H9 (cell line): ENCODE measurements at regions not wholly inside any gene's neighbourhood (a gene's known extent, or its start where the extent isn't known, plus 50 kb on each side); places are given as distances from the start of the nearest gene placed in this dataset.

Source experiments
- DNase-seq: peaks from one replicate; pipeline ENCODE4 v3.0.0-alpha.2; 2017
- H2AFZ ChIP-seq: one replicate; pipeline ENCODE4 v1.6.1; 2013; ENCODE audit warnings: mild to moderate bottlenecking, low read length, control low read depth, moderate library complexity
- H2AK5ac ChIP-seq: 2 replicates; pipeline ENCODE4 v1.6.1; 2013; ENCODE audit warnings: low read length, control low read depth, mixed read lengths; ENCODE audit not compliant: insufficient read length
- H2BK120ac ChIP-seq: one replicate; pipeline ENCODE4 v1.6.1; 2013; ENCODE audit warnings: low read depth, mild to moderate bottlenecking, low read length, control low read depth, inconsistent platforms; ENCODE audit not compliant: poor library complexity, severe bottlenecking
- H2BK12ac ChIP-seq: 2 replicates; pipeline ENCODE4 v1.6.1; 2013; ENCODE audit warnings: low read length, control low read depth, mixed read lengths, low read depth; ENCODE audit not compliant: insufficient read length
- H2BK15ac ChIP-seq: 2 replicates; pipeline ENCODE4 v1.6.1; 2013; ENCODE audit warnings: low read depth, low read length, control low read depth
- H2BK20ac ChIP-seq: one replicate; pipeline ENCODE4 v1.6.1; 2013; ENCODE audit warnings: low read depth, mild to moderate bottlenecking, low read length, control low read depth, inconsistent platforms; ENCODE audit not compliant: poor library complexity, severe bottlenecking
- H2BK5ac ChIP-seq: 2 replicates; pipeline ENCODE4 v1.6.1; 2013; ENCODE audit warnings: low read length, control low read depth, mixed read lengths; ENCODE audit not compliant: insufficient read length
- H3K14ac ChIP-seq: 2 replicates; pipeline ENCODE4 v1.6.1; 2013; ENCODE audit warnings: low read length, control low read depth; ENCODE audit not compliant: insufficient read depth
- H3K18ac ChIP-seq: 2 replicates; pipeline ENCODE4 v1.6.1; 2013; ENCODE audit warnings: low read depth, mild to moderate bottlenecking, mixed read lengths, low read length, control low read depth; ENCODE audit not compliant: insufficient read length
- H3K23ac ChIP-seq: 2 replicates; pipeline ENCODE4 v1.6.1; 2013; ENCODE audit warnings: low read length, control low read depth, mixed read lengths, low read depth; ENCODE audit not compliant: insufficient read length
- H3K23me2 ChIP-seq: 2 replicates; pipeline ENCODE4 v1.6.1; 2013; ENCODE audit warnings: low read depth, mild to moderate bottlenecking, mixed read lengths, low read length, control low read depth; ENCODE audit not compliant: insufficient read length, poor library complexity, severe bottlenecking
- H3K27ac ChIP-seq: 2 replicates; pipeline ENCODE4 v1.5.1; 2013; ENCODE audit warnings: low read length, control low read depth, mixed read lengths, low read depth; ENCODE audit not compliant: insufficient read length
- H3K27me3 ChIP-seq: 2 replicates; pipeline ENCODE4 v1.6.1; 2013; ENCODE audit warnings: low read length, control low read depth, inconsistent platforms; ENCODE audit not compliant: insufficient read depth
- H3K4ac ChIP-seq: 2 replicates; pipeline ENCODE4 v1.6.1; 2013; ENCODE audit warnings: low read depth, mild to moderate bottlenecking, control low read depth, inconsistent platforms, low read length, moderate library complexity
- H3K4me1 ChIP-seq: 2 replicates; pipeline ENCODE4 v1.6.1; 2013; ENCODE audit warnings: low read length, control low read depth, inconsistent platforms; ENCODE audit not compliant: insufficient read depth
- H3K4me2 ChIP-seq: 2 replicates; pipeline ENCODE4 v1.6.1; 2013; ENCODE audit warnings: low read length, control low read depth, mixed read lengths; ENCODE audit not compliant: insufficient read length, insufficient read depth
- H3K56ac ChIP-seq: 2 replicates; pipeline ENCODE4 v1.6.1; 2013; ENCODE audit warnings: low read depth, mild to moderate bottlenecking, mixed read lengths, low read length, control low read depth; ENCODE audit not compliant: insufficient read length
- H3K79me1 ChIP-seq: 2 replicates; pipeline ENCODE4 v1.6.1; 2013; ENCODE audit warnings: low read depth, mild to moderate bottlenecking, moderate library complexity, low read length, control low read depth, inconsistent platforms; ENCODE audit not compliant: insufficient read depth, poor library complexity, severe bottlenecking
- H3K79me2 ChIP-seq: 2 replicates; pipeline ENCODE4 v1.6.1; 2013; ENCODE audit warnings: low read length, control low read depth, inconsistent platforms; ENCODE audit not compliant: insufficient read depth
- H3K9ac ChIP-seq: 2 replicates; pipeline ENCODE4 v1.6.1; 2013; ENCODE audit warnings: low read length, control low read depth, mixed read lengths; ENCODE audit not compliant: insufficient read length; ENCODE audit errors: extremely low read depth
- H3K9me3 ChIP-seq: one replicate; pipeline ENCODE4 v1.6.1; 2013; ENCODE audit warnings: low read depth, low read length, inconsistent platforms; ENCODE audit not compliant: control insufficient read depth
- H3T11ph ChIP-seq: one replicate; pipeline ENCODE4 v1.6.1; 2013; ENCODE audit warnings: mild to moderate bottlenecking, low read length, control low read depth, inconsistent platforms
- H4K20me1 ChIP-seq: one replicate; pipeline ENCODE4 v1.6.1; 2013; ENCODE audit not compliant: control insufficient read depth, insufficient read length, insufficient read depth
- H4K5ac ChIP-seq: 2 replicates; pipeline ENCODE4 v1.6.1; 2013; ENCODE audit warnings: low read depth, mild to moderate bottlenecking, mixed read lengths, low read length, control low read depth; ENCODE audit not compliant: insufficient read length
- H4K8ac ChIP-seq: replicated peaks from 2 replicates; pipeline ENCODE4 v1.6.1; 2013; ENCODE audit warnings: low read length, control low read depth, mixed read lengths, low read depth; ENCODE audit not compliant: insufficient read length
- H4K91ac ChIP-seq: 2 replicates; pipeline ENCODE4 v1.6.1; 2013; ENCODE audit warnings: low read depth, mild to moderate bottlenecking, moderate library complexity, mixed read lengths, low read length, control low read depth; ENCODE audit not compliant: insufficient read length
- H3K27ac Mint-ChIP-seq, 3 experiments: 2 replicates in 2 of 3; 3 replicates in 1 of 3; pipeline ENCODE4 v1.8.0; 2020 to 2021; ENCODE audit warnings: mixed read lengths in 3 of 3, mild to moderate bottlenecking in 1 of 3, moderate library complexity in 1 of 3
- H3K27me3 Mint-ChIP-seq: 2 replicates; pipeline ENCODE4 v1.8.0; 2021; ENCODE audit warnings: low read depth, mild to moderate bottlenecking, moderate library complexity, mixed read lengths
- H3K36me3 Mint-ChIP-seq, 3 experiments: 2 replicates in 2 of 3; 3 replicates in 1 of 3; pipeline ENCODE4 v1.8.0; 2020 to 2021; ENCODE audit warnings: low read depth in 3 of 3, mixed read lengths in 3 of 3; ENCODE audit not compliant: insufficient read depth in 1 of 3
- H3K4me1 Mint-ChIP-seq, 2 experiments: 2 replicates each; pipeline ENCODE4 v1.8.0; 2020; ENCODE audit warnings: mixed read lengths in 2 of 2
- H3K4me3 Mint-ChIP-seq, 2 experiments: 2 replicates in 1 of 2; 3 replicates in 1 of 2; pipeline ENCODE4 v1.8.0; 2020 to 2021; ENCODE audit warnings: mild to moderate bottlenecking in 2 of 2, mixed read lengths in 2 of 2, moderate library complexity in 1 of 2
- H3K9me3 Mint-ChIP-seq, 2 experiments: 2 replicates in 1 of 2; 3 replicates in 1 of 2; pipeline ENCODE4 v1.8.0; 2020; ENCODE audit warnings: mild to moderate bottlenecking in 2 of 2, mixed read lengths in 2 of 2, moderate library complexity in 1 of 2
- WGBS: extraction: QIAGEN DNeasy Blood & Tissue Kit; methylation state at CpG from one replicate; pipeline ENCODE4 v1.1.7; 2013; ENCODE audit warnings: missing lambda C conversion rate, low lambda C conversion rate, mixed read lengths; ENCODE audit not compliant: insufficient read length; ENCODE audit errors: extremely low coverage; 5-methylcytosine and 5-hydroxymethylcytosine counted together
- TF ChIP-seq, protein P1 (sequence below): fragments of 200-600 bp; sonication (generic); conservative IDR thresholded peaks from 3 replicates; pipeline ENCODE4 v1.8.0; 2021; ENCODE audit warnings: antibody characterized with exemption, mild to moderate bottlenecking

DNA sequence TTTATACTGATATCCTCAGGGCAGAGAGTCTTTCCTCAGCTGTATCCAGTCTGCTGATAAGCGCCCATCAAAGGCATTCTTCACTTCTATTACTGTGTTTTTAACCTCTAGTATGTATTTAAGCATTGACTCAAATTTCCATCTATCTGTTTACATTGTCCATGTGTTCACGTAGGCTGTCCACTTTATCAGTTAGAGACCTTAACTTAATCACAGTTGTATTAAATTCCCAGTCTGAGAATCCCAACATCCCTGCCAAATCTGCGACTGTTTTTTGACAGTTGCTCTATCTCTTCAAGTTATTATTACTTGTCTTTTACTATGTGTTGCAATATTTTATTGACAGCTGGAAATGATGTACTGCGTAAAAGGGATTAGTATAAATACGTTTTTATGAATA, 1613.7 kb upstream of the MIR17HG start:
- no peaks in the 10 kb centered on the region for H3K4me1 ChIP-seq
- no peak overlapping the region for H3K4me2 ChIP-seq
- no peak overlapping the region for H2BK12ac ChIP-seq
- no peak overlapping the region for H3K27ac ChIP-seq
- H3K9me3 ChIP-seq = no peaks in the 10 kb centered on the region
- H3K79me1 ChIP-seq = no peaks in the 10 kb centered on the region
- no peak overlapping the region for H3K18ac ChIP-seq
- no peak for DNase-seq
- H4K20me1 ChIP-seq = no peaks in the 10 kb centered on the region
- no peak overlapping the region for H2BK20ac ChIP-seq
- no peaks in the 10 kb centered on the region for H3K23me2 ChIP-seq
- Mint-ChIP-seq H3K4me3 (no peak overlapping the region), H3K27ac (no peak overlapping the region), H3K36me3 (no peaks in the 10 kb centered on the region), H3K9me3 (no peaks in the 10 kb centered on the region), H3K27me3 (no peaks in the 10 kb centered on the region), H3K4me1 (no peaks in the 10 kb centered on the region)
- TF ChIP-seq, protein P1, sequence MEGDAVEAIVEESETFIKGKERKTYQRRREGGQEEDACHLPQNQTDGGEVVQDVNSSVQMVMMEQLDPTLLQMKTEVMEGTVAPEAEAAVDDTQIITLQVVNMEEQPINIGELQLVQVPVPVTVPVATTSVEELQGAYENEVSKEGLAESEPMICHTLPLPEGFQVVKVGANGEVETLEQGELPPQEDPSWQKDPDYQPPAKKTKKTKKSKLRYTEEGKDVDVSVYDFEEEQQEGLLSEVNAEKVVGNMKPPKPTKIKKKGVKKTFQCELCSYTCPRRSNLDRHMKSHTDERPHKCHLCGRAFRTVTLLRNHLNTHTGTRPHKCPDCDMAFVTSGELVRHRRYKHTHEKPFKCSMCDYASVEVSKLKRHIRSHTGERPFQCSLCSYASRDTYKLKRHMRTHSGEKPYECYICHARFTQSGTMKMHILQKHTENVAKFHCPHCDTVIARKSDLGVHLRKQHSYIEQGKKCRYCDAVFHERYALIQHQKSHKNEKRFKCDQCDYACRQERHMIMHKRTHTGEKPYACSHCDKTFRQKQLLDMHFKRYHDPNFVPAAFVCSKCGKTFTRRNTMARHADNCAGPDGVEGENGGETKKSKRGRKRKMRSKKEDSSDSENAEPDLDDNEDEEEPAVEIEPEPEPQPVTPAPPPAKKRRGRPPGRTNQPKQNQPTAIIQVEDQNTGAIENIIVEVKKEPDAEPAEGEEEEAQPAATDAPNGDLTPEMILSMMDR = no peak
- no peak overlapping the region for H3K56ac ChIP-seq
- no peak overlapping the region for H4K5ac ChIP-seq
- H3K9ac ChIP-seq = no peak overlapping the region
- no peak overlapping the region for H2AFZ ChIP-seq
- no peak overlapping the region for H3T11ph ChIP-seq
- H2AK5ac ChIP-seq = no peak overlapping the region
- no peak overlapping the region for H4K8ac ChIP-seq
- H3K4ac ChIP-seq = no peak overlapping the region
- WGBS = 100% methylated on average over 2 of the region's 5 CpGs
- H3K27me3 ChIP-seq = no peaks in the 10 kb centered on the region
- H4K91ac ChIP-seq = no peak overlapping the region
- H2BK120ac ChIP-seq = no peak overlapping the region
- H2BK5ac ChIP-seq = no peak overlapping the region
- H3K79me2 ChIP-seq = no peaks in the 10 kb centered on the region
- no peak overlapping the region for H3K23ac ChIP-seq
- no peak overlapping the region for H2BK15ac ChIP-seq
- H3K14ac ChIP-seq = no peak overlapping the region
